GM23338 (cell line): ENCODE measurements at regions not wholly inside any gene's neighbourhood (a gene's known extent, or its start where the extent isn't known, plus 50 kb on each side); places are given as distances from the start of the nearest gene placed in this dataset.

ENCODE experiments used
- EZH2phosphoT487 ChIP-seq: fragments of 200-600 bp; sonication (generic); IDR thresholded peaks from one replicate; pipeline ENCODE4 v1.8.1; 2018; ENCODE audit warnings: antibody characterized with exemption; ENCODE audit not compliant: unreplicated experiment
- POLR2AphosphoS5 ChIP-seq: IDR thresholded peaks from 2 replicates; pipeline ENCODE4 v1.6.1; 2016; ENCODE audit warnings: antibody characterized with exemption, low read depth
- TF ChIP-seq, protein P1 (sequence below), 2 experiments: fragments of 200-600 bp in 1 of 2; sonication (generic) in 1 of 2; conservative IDR thresholded peaks; 2 replicates each; pipeline versions ENCODE4 v1.5.1 to v1.6.1; 2016 to 2017; ENCODE audit warnings: antibody characterized with exemption in 2 of 2, low read depth in 2 of 2, mild to moderate bottlenecking in 2 of 2, moderate library complexity in 1 of 2

DNA sequence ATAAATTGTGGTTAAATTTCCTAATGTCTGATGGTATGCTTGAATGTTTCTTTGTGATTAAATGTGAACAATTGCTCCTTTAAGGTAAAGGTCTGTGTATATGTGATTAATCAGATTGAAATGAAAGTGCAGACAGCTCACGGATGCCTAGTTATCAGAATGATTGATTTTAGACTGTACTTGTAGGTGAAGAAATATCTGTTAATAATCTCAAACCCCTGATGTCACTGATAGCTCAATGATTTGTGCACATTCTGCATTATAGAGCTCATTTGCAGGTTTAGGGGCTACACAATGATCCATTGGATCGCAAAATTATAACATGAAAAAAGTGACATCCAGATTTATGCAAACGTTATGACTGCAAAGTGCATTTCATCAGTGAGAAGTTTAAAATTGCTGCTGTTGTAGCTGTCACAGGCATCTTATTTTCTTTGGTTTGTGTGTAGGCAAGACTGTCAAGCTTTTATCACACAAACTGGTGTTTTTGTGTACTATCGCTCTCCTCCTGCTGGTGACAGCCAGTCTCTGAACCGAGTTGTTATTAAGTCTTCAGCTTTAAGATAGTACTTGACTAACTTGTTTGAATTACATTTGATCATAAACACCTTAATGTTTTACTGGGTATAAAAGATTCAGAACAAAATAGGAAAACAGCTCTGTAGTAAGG, 103.4 kb upstream of the RMST start:
- TF ChIP-seq EZH2phosphoT487, result no peak
- TF ChIP-seq, protein P1, sequence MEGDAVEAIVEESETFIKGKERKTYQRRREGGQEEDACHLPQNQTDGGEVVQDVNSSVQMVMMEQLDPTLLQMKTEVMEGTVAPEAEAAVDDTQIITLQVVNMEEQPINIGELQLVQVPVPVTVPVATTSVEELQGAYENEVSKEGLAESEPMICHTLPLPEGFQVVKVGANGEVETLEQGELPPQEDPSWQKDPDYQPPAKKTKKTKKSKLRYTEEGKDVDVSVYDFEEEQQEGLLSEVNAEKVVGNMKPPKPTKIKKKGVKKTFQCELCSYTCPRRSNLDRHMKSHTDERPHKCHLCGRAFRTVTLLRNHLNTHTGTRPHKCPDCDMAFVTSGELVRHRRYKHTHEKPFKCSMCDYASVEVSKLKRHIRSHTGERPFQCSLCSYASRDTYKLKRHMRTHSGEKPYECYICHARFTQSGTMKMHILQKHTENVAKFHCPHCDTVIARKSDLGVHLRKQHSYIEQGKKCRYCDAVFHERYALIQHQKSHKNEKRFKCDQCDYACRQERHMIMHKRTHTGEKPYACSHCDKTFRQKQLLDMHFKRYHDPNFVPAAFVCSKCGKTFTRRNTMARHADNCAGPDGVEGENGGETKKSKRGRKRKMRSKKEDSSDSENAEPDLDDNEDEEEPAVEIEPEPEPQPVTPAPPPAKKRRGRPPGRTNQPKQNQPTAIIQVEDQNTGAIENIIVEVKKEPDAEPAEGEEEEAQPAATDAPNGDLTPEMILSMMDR (conservative IDR thresholded peaks at IDR 0.05; ENCODE audit: low read depth in 2 of 2), result 0 out of 4 replicates have a peak, but pooled peaks of 1 of the 2 experiments have one; percentile 4
- no peak for TF ChIP-seq POLR2AphosphoS5
